GM12891 (cell line): ENCODE measurements at regions not wholly inside any gene's neighbourhood (a gene's known extent, or its start where the extent isn't known, plus 50 kb on each side); places are given as distances from the start of the nearest gene placed in this dataset.

Experiments
- PAX5 ChIP-seq: IDR thresholded peaks from 2 replicates; pipeline ENCODE4 v1.6.1; 2011; ENCODE audit warnings: low read length, moderate library complexity, mild to moderate bottlenecking; ENCODE audit not compliant: insufficient read depth, severe bottlenecking
- POLR2A ChIP-seq: IDR thresholded peaks from 2 replicates; pipeline ENCODE4 v1.6.1; 2011; ENCODE audit warnings: low read depth, low read length, control low read depth
- POLR2AphosphoS5 ChIP-seq: IDR thresholded peaks from 2 replicates; pipeline ENCODE4 v1.6.1; 2011; ENCODE audit warnings: low read depth, low read length, control low read depth
- POU2F2 ChIP-seq: IDR thresholded peaks from 2 replicates; pipeline ENCODE4 v1.6.1; 2011; ENCODE audit warnings: low read depth, mild to moderate bottlenecking, control low read depth, low read length, moderate library complexity
- SPI1 ChIP-seq: IDR thresholded peaks from 2 replicates; pipeline ENCODE4 v1.6.1; 2011; ENCODE audit warnings: low read depth, low read length, control low read depth
- TAF1 ChIP-seq: IDR thresholded peaks from 2 replicates; pipeline ENCODE4 v1.6.1; 2011; ENCODE audit warnings: low read depth, low read length, control low read depth

- TF ChIP-seq POLR2A: no peak
- TF ChIP-seq POU2F2: no peak
- TF ChIP-seq POLR2AphosphoS5: no peak
- TF ChIP-seq SPI1: no peak
- no peak for TF ChIP-seq TAF1
- TF ChIP-seq PAX5: no peak
Observed at GRCh38 chr9:80994892-80995291, 694.5 kb downstream of the TLE1 start.
